ENCODE measurements at regions not wholly inside any gene's neighbourhood (a gene's known extent, or its start where the extent isn't known, plus 50 kb on each side); places are given as distances from the start of the nearest gene placed in this dataset.

DNA sequence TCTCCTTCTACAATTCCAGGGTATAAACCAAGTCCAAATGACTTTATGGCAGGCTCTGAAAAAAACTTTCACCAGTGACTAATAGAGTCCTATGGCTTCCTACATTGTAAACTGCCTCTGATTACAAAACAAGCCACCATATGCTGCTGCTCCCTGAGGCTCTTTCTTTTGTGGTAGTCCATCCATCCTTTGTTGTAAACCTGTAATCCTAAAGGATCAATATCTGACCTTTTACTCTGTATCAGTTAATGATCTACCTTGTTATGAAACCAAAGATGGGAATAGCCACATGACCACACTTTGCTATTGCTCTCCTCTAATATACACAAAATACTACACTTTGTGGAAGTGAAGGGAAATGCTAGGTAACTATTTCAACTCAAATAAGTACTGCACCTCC, 434.7 kb upstream of the AGTR1 start:
- H3K27me3 ChIP-seq (ENCODE audit: control insufficient read depth in 1 of 2, insufficient read depth in 2 of 2, low read length in 2 of 2), result no peaks in the 10 kb centered on the region
- no peaks in the 10 kb centered on the region for H3K36me3 ChIP-seq (ENCODE audit: insufficient read depth, low read length)
- no peak overlapping the region for H3K27ac ChIP-seq (ENCODE audit: low read depth, low read length)
- no peaks in the 10 kb centered on the region for H3K9me3 ChIP-seq (ENCODE audit: low read length)
- no peaks in the 10 kb centered on the region for H3K4me1 ChIP-seq (ENCODE audit: insufficient read depth, low read length)
- no peak overlapping the region for H3K9ac ChIP-seq (ENCODE audit: low read length)
- no peak overlapping the region for H3K4me3 ChIP-seq (ENCODE audit: low read depth in 1 of 2, low read length in 2 of 2)

DNA sequence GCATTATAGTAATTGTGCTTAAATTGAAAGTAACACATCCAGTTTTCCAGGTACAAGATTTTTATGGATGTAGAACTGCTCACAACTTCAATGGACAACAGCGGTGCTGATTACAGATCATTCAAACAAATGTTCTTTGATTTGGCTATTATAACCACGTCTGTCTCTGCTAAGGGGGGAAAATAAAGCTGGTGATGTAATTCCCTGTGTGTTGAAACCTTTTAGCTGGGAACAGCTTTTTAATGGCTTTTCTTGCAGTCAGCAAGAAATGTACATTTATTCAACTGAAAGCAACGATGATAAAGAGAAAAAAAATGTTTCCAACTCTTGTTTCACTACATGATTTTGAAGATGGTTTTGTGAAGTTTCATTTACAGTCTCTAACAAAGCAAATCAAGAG, 431.9 kb upstream of the AGTR1 start:
- Histone ChIP-seq H3K27ac (ENCODE audit: low read depth, low read length) (no peak overlapping the region), H3K36me3 (ENCODE audit: insufficient read depth, low read length) (no peaks in the 10 kb centered on the region), H3K9me3 (ENCODE audit: low read length) (no peaks in the 10 kb centered on the region), H3K9ac (ENCODE audit: low read length) (no peak overlapping the region), H3K27me3 (ENCODE audit: control insufficient read depth in 1 of 2, insufficient read depth in 2 of 2, low read length in 2 of 2) (no peaks in the 10 kb centered on the region), H3K4me1 (ENCODE audit: insufficient read depth, low read length) (no peaks in the 10 kb centered on the region), H3K4me3 (ENCODE audit: low read depth in 1 of 2, low read length in 2 of 2) (no peak overlapping the region)

DNA sequence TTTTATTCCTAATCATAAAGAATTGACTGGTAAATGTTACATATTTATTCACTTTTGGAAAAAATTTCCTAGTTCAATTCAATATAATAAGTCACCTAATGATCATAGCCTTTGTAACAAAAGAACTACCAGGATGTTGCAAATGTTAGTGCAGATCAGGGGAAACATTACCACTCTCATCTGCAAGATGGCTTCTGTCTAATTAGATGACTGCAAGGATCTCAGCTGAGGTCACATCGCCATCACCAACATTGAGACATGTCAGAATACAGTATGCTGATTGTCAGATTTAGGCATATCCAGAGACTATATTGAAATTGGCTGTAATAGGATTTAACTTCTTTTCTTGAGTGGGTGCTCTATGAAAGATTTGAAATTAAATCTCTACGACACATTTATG, 431.4 kb upstream of the AGTR1 start:
- Histone ChIP-seq H3K9me3 (ENCODE audit: low read length) (no peaks in the 10 kb centered on the region), H3K9ac (ENCODE audit: low read length) (no peak overlapping the region), H3K4me3 (ENCODE audit: low read depth in 1 of 2, low read length in 2 of 2) (no peak overlapping the region), H3K27me3 (ENCODE audit: control insufficient read depth in 1 of 2, insufficient read depth in 2 of 2, low read length in 2 of 2) (no peaks in the 10 kb centered on the region), H3K4me1 (ENCODE audit: insufficient read depth, low read length) (no peaks in the 10 kb centered on the region), H3K27ac (ENCODE audit: low read depth, low read length) (no peak overlapping the region), H3K36me3 (ENCODE audit: insufficient read depth, low read length) (no peaks in the 10 kb centered on the region)

DNA sequence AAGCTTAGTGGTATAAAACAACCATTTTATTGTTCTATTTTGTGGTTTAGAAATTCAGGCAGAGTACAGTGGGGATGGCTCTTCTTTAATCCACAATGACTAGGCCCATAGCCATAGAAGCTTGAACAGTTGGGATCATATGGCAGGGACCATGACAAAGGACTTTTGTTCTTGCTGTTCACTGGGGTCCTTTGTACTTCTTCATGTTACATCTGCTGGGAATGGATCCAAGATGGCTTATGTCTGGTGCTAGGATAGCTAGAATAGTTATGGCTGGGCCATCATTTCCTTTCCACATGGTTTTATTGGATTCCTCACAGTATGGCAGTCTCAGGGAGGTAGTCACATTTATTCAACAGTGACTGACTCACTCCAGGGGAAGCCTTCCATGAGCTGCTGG, 427.9 kb upstream of the AGTR1 start:
- Histone ChIP-seq H3K4me1 (ENCODE audit: insufficient read depth, low read length) (no peaks in the 10 kb centered on the region), H3K27ac (ENCODE audit: low read depth, low read length) (no peak overlapping the region), H3K36me3 (ENCODE audit: insufficient read depth, low read length) (no peaks in the 10 kb centered on the region), H3K9ac (ENCODE audit: low read length) (no peak overlapping the region), H3K9me3 (ENCODE audit: low read length) (no peaks in the 10 kb centered on the region), H3K4me3 (ENCODE audit: low read depth in 1 of 2, low read length in 2 of 2) (no peak overlapping the region), H3K27me3 (ENCODE audit: control insufficient read depth in 1 of 2, insufficient read depth in 2 of 2, low read length in 2 of 2) (no peaks in the 10 kb centered on the region)

DNA sequence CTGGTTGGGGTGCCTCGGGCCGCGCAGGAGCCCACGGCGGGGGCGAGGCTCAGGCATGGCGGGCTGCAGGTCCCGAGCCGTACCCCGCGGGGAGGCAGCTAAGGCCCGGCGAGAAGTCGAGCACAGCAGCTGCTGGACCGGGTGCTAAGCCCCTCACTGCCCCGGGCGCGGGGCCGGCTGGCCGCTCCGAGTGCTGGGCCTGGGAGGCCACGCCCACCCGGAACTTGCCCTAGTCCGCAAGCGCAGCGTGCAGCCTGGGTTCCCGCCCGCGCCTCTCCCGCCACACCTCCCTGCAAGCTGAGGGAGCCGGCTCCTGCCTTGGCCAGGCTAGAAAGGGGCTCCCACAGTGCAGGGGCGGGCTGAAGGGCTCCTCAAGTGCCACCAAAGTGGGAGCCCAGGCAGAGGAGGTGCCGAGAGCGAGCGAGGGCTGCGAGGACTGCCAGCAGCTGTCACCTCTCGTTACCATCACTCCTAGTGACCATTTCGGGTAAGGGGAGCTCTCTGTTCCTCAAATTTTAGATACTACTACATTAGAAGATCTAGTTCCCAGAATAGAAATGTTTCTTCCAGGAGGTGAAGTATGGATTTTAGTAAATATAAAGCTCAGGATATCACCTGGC, 417.0 kb upstream of the AGTR1 start:
- Histone ChIP-seq H3K27me3 (ENCODE audit: control insufficient read depth in 1 of 2, insufficient read depth in 2 of 2, low read length in 2 of 2) (no peaks in the 10 kb centered on the region), H3K9ac (ENCODE audit: low read length) (no peak overlapping the region), H3K27ac (ENCODE audit: low read depth, low read length) (no peak overlapping the region), H3K4me3 (ENCODE audit: low read depth in 1 of 2, low read length in 2 of 2) (no peak overlapping the region), H3K4me1 (ENCODE audit: insufficient read depth, low read length) (no peaks in the 10 kb centered on the region), H3K9me3 (ENCODE audit: low read length) (no peaks in the 10 kb centered on the region), H3K36me3 (ENCODE audit: insufficient read depth, low read length) (no peaks in the 10 kb centered on the region)

DNA sequence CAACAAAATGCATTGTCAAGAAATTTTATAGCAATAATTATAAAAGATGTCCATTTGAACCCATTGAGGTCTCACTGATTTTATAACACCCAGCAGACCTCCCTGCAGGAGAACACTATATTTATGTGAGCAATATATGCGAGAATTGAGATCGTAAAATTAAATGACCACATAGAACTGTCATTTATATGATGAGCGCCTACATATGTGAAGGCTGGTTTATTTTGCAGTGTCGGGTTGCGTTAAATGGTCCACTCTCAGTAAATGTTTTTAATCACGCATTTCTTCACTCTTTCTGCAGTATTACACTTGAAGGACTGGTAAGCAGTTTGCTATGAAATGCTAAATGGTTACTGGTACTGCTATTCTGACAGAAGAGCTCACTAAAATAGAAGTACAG, 408.5 kb upstream of the AGTR1 start:
- no peaks in the 10 kb centered on the region for H3K27me3 ChIP-seq (ENCODE audit: control insufficient read depth in 1 of 2, insufficient read depth in 2 of 2, low read length in 2 of 2)
- H3K36me3 ChIP-seq (ENCODE audit: insufficient read depth, low read length), result no peaks in the 10 kb centered on the region
- no peak overlapping the region for H3K9ac ChIP-seq (ENCODE audit: low read length)
- no peak overlapping the region for H3K27ac ChIP-seq (ENCODE audit: low read depth, low read length)
- H3K9me3 ChIP-seq (ENCODE audit: low read length), result no peaks in the 10 kb centered on the region
- H3K4me1 ChIP-seq (ENCODE audit: insufficient read depth, low read length), result no peaks in the 10 kb centered on the region
- no peak overlapping the region for H3K4me3 ChIP-seq (ENCODE audit: low read depth in 1 of 2, low read length in 2 of 2)

DNA sequence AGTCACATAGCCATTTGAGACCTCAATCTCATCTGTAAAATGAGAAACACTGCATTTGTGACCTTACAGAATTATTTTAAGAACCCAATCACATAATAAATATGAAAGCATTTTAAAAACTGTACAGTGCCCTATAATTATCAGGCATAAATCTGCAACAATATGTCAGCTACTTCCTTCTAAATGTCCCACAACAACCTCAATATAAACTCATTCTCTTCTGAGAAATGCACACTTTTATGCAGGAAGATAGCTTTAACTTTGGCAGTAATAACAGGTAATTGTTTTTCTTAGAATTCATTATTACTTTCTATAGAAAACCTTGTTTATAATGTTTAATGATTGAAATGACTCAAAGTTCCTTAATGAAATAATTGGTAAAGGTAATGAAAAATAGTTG, 400.7 kb upstream of the AGTR1 start:
- Histone ChIP-seq H3K27ac (ENCODE audit: low read depth, low read length) (no peak overlapping the region), H3K9me3 (ENCODE audit: low read length) (no peaks in the 10 kb centered on the region), H3K36me3 (ENCODE audit: insufficient read depth, low read length) (no peaks in the 10 kb centered on the region), H3K9ac (ENCODE audit: low read length) (no peak overlapping the region), H3K4me1 (ENCODE audit: insufficient read depth, low read length) (no peaks in the 10 kb centered on the region), H3K4me3 (ENCODE audit: low read depth in 1 of 2, low read length in 2 of 2) (no peak overlapping the region), H3K27me3 (ENCODE audit: control insufficient read depth in 1 of 2, insufficient read depth in 2 of 2, low read length in 2 of 2) (no peaks in the 10 kb centered on the region)

DNA sequence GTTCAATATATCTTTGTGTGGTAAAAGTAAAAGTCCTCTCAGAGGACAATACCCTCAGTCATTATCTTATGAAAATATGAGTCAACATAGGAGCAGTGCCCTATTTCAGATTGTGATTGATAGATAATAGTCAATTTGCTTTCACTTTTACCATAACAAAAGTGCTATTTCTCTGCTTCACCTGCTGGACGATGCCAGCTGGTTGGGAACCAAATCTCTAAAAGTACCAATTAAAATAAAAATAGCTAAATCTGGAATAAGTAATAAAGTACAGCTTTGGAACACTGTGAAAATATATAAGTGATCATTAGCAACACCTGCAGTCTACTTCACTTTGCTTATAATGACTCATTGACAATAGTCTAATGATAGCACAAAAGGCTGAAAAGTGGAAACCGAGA, 390.3 kb upstream of the AGTR1 start:
- Histone ChIP-seq H3K9me3 (ENCODE audit: low read length) (no peaks in the 10 kb centered on the region), H3K9ac (ENCODE audit: low read length) (no peak overlapping the region), H3K36me3 (ENCODE audit: insufficient read depth, low read length) (no peaks in the 10 kb centered on the region), H3K27ac (ENCODE audit: low read depth, low read length) (no peak overlapping the region), H3K27me3 (ENCODE audit: control insufficient read depth in 1 of 2, insufficient read depth in 2 of 2, low read length in 2 of 2) (no peaks in the 10 kb centered on the region), H3K4me3 (ENCODE audit: low read depth in 1 of 2, low read length in 2 of 2) (no peak overlapping the region), H3K4me1 (ENCODE audit: insufficient read depth, low read length) (no peaks in the 10 kb centered on the region)

DNA sequence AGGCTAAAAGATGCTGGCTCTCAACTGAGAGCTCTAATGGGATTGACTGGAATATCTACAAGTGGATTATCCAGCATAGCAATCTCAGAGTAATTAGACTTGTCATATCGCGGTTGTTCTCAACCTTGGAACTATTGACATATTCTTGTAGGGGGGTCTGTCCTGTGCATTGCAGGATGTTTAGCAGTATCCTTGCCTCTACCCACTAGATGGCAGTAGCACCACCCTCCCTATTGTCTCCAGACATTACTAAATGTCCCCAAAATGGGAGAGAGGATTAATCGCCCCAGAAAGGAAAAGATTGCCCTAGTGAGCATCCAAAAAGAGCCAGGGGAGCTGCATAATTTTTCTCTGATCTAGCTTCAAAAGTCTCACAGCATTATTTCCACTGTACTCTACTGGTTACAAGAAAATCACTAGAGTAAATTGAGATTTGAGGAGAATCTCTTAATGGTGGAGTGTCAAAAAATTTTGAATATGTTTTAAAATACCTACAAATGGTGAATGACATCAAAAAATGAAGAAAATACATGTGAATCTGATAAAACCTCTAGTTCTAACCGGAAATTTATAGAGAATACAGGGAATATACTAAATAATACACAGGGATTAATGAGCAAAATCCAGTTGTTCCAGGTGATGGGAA, 388.2 kb upstream of the AGTR1 start:
- Histone ChIP-seq H3K27me3 (ENCODE audit: control insufficient read depth in 1 of 2, insufficient read depth in 2 of 2, low read length in 2 of 2) (no peaks in the 10 kb centered on the region), H3K36me3 (ENCODE audit: insufficient read depth, low read length) (no peaks in the 10 kb centered on the region), H3K4me1 (ENCODE audit: insufficient read depth, low read length) (no peaks in the 10 kb centered on the region), H3K9me3 (ENCODE audit: low read length) (no peaks in the 10 kb centered on the region), H3K4me3 (ENCODE audit: low read depth in 1 of 2, low read length in 2 of 2) (no peak overlapping the region), H3K27ac (ENCODE audit: low read depth, low read length) (no peak overlapping the region), H3K9ac (ENCODE audit: low read length) (no peak overlapping the region)

DNA sequence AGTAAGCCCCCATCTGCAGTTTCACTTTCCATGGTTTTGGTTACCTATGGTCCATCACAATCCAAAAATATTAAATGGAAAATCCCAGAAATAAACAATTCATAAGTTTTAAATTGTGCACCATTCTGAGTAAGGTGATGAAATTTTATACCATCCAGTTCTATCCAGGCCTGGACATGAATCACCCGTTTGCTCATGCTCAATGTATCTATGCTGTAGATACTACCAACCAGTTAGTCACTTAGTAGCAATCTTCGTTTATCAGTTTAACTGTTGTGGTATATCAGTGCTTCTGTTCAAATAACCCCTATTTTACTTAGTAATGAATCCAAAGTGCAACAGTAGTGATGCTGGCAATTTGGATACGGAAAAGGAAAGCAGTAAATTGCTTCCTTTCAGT, 381.9 kb upstream of the AGTR1 start:
- H3K27me3 ChIP-seq (ENCODE audit: control insufficient read depth in 1 of 2, insufficient read depth in 2 of 2, low read length in 2 of 2), result no peaks in the 10 kb centered on the region
- no peaks in the 10 kb centered on the region for H3K9me3 ChIP-seq (ENCODE audit: low read length)
- no peaks in the 10 kb centered on the region for H3K36me3 ChIP-seq (ENCODE audit: insufficient read depth, low read length)
- H3K4me3 ChIP-seq (ENCODE audit: low read depth in 1 of 2, low read length in 2 of 2), result no peak overlapping the region
- no peak overlapping the region for H3K27ac ChIP-seq (ENCODE audit: low read depth, low read length)
- H3K9ac ChIP-seq (ENCODE audit: low read length), result no peak overlapping the region
- no peaks in the 10 kb centered on the region for H3K4me1 ChIP-seq (ENCODE audit: insufficient read depth, low read length)

DNA sequence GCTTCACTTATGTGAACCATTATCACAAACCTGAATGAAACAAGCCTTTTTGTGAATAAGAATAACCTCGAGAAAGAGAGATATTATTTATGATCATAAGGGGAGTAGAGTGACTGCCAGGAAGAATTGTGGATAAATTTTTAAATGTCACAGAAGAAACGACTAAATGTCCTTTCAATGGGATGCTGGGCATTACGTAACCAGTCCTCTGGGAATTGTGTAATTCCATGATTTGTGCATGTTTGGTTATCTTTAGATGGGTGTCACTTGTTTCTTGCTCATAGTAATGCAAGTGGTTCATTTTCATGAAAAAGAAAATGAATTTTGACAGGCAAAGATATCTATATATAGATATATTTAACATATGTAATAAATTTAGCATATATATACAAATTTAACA, 379.5 kb upstream of the AGTR1 start:
- Histone ChIP-seq H3K27ac (ENCODE audit: low read depth, low read length) (no peak overlapping the region), H3K9me3 (ENCODE audit: low read length) (no peaks in the 10 kb centered on the region), H3K27me3 (ENCODE audit: control insufficient read depth in 1 of 2, insufficient read depth in 2 of 2, low read length in 2 of 2) (no peaks in the 10 kb centered on the region), H3K36me3 (ENCODE audit: insufficient read depth, low read length) (no peaks in the 10 kb centered on the region), H3K4me3 (ENCODE audit: low read depth in 1 of 2, low read length in 2 of 2) (no peak overlapping the region), H3K4me1 (ENCODE audit: insufficient read depth, low read length) (no peaks in the 10 kb centered on the region), H3K9ac (ENCODE audit: low read length) (no peak overlapping the region)

DNA sequence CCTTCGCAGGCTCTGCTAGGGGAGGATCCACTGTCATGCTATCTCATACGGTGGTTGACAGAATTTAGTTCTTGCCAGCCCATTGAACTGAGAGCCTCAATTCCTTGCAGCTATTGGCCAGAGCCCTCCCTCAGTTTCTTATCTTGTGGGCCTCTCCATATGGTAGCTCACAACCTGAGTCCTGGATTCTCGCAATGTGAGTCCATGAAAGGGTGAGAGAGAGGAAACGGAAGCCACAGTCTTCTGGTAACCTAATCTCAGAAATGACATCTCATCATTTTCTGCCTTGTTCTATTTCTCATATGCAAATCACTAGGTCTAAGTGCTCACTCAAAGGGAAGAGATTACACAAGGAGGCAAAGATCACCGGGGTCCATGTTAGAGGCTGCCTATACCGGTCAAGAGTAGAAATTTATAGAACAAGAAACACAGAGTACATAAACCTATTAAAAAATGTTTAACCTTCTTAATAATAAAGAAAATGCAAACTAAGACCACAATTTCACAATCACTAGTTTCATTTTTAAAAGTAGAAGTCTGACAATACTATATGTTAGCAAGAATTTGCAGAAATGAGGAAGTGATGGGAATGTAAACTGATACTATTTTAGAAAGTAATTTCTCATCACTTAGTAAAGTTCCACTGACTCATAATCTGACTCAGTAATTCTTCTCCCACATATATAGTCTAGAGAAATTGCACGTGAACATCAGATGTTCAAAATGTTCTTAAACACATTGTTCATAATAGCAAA, 378.4 kb upstream of the AGTR1 start:
- Histone ChIP-seq H3K27me3 (ENCODE audit: control insufficient read depth in 1 of 2, insufficient read depth in 2 of 2, low read length in 2 of 2) (no peaks in the 10 kb centered on the region), H3K27ac (ENCODE audit: low read depth, low read length) (no peak overlapping the region)

More for the DNA sequence above, 378.4 kb upstream of the AGTR1 start:
- Histone ChIP-seq H3K9me3 (ENCODE audit: low read length) (no peaks in the 10 kb centered on the region), H3K9ac (ENCODE audit: low read length) (no peak overlapping the region), H3K36me3 (ENCODE audit: insufficient read depth, low read length) (no peaks in the 10 kb centered on the region), H3K4me1 (ENCODE audit: insufficient read depth, low read length) (no peaks in the 10 kb centered on the region), H3K4me3 (ENCODE audit: low read depth in 1 of 2, low read length in 2 of 2) (no peak overlapping the region)
